SU-DHL-6 (cell line): ENCODE measurements at regions not wholly inside any gene's neighbourhood (a gene's known extent, or its start where the extent isn't known, plus 50 kb on each side); places are given as distances from the start of the nearest gene placed in this dataset.

ENCODE experiments used
- H2AFZ ChIP-seq: fragments of 200-600 bp; sonication (generic); 2 replicates; pipeline ENCODE4 v1.6.1; 2014; ENCODE audit warnings: low read depth, mild to moderate bottlenecking, moderate library complexity, mixed read lengths, antibody characterized with exemption, low read length; ENCODE audit not compliant: severe bottlenecking
- H3F3A ChIP-seq: fragments of 200-600 bp; shearing (Covaris generic); 2 replicates; pipeline ENCODE4 v1.6.0; 2016; ENCODE audit warnings: antibody characterized with exemption, mild to moderate bottlenecking; ENCODE audit not compliant: insufficient read depth
- H3K27ac ChIP-seq: fragments of 200-600 bp; sonication (generic); 2 replicates; pipeline ENCODE4 v1.5.1; 2016; ENCODE audit warnings: low read depth, mild to moderate bottlenecking, low read length, moderate library complexity, mixed read lengths
- H3K27me3 ChIP-seq: fragments of 200-600 bp; sonication (generic), shearing (Covaris generic); 2 replicates; pipeline ENCODE4 v1.6.0; 2014; ENCODE audit warnings: mild to moderate bottlenecking, low read length
- H3K36me3 ChIP-seq: fragments of 200-600 bp; sonication (generic); 2 replicates; pipeline ENCODE4 v1.6.1; 2014; ENCODE audit warnings: mild to moderate bottlenecking, low read length, mixed read lengths
- H3K4me2 ChIP-seq: fragments of 300-600, 200-600 bp; shearing (Covaris generic), sonication (generic); 2 replicates; pipeline ENCODE4 v1.6.0; 2014; ENCODE audit warnings: low read length, low read depth, mild to moderate bottlenecking; ENCODE audit not compliant: poor library complexity, severe bottlenecking
- H3K4me3 ChIP-seq: fragments of 200-600 bp; sonication (generic); 2 replicates; pipeline ENCODE4 v1.5.1; 2014; ENCODE audit warnings: antibody characterized with exemption, low read length, mild to moderate bottlenecking, mixed read lengths; ENCODE audit not compliant: insufficient read depth, poor library complexity, severe bottlenecking
- H3K79me2 ChIP-seq: fragments of 200-600 bp; sonication (generic); 2 replicates; pipeline ENCODE4 v1.6.1; 2014; ENCODE audit warnings: mild to moderate bottlenecking, low read length, moderate library complexity; ENCODE audit not compliant: insufficient read depth
- H3K9ac ChIP-seq: fragments of 200-600 bp; sonication (generic); 2 replicates; pipeline ENCODE4 v1.7.0; 2014; ENCODE audit warnings: mild to moderate bottlenecking, low read length
- H3K9me2 ChIP-seq: fragments of 200-600 bp; sonication (generic); replicated peaks from 2 replicates; pipeline ENCODE4 v1.6.1; 2014; ENCODE audit warnings: low read length; ENCODE audit not compliant: insufficient read depth
- H3K9me3 ChIP-seq: fragments of 200-600 bp; sonication (generic); 2 replicates; pipeline ENCODE4 v1.6.1; 2014; ENCODE audit warnings: low read length, mixed read lengths; ENCODE audit not compliant: insufficient read depth
- H4K20me1 ChIP-seq: fragments of 200-600 bp; sonication (generic); 2 replicates; pipeline ENCODE4 v1.6.1; 2014; ENCODE audit warnings: low read depth, mild to moderate bottlenecking, antibody characterized with exemption, low read length, moderate library complexity, mixed read lengths
- CTCF ChIP-seq: fragments of 200-600 bp; sonication (generic); IDR thresholded peaks from one replicate; pipeline ENCODE4 v1.5.1; 2017; ENCODE audit warnings: antibody characterized with exemption, mild to moderate bottlenecking, low read length, moderate library complexity; ENCODE audit not compliant: insufficient read depth, poor library complexity, severe bottlenecking
- EZH2phosphoT487 ChIP-seq: fragments of 200-600 bp; sonication (generic), shearing (Covaris generic); conservative IDR thresholded peaks from 2 replicates; pipeline ENCODE4 v1.6.1; 2018; ENCODE audit warnings: mild to moderate bottlenecking, antibody characterized with exemption, low read length, moderate library complexity, mixed read lengths

- Histone ChIP-seq H3K9me2 (no peaks in the 10 kb centered on the region), H3K79me2 (no peaks in the 10 kb centered on the region), H3K4me3 (no peak overlapping the region), H3K27ac (no peak overlapping the region), H3K4me2 (no peak overlapping the region), H3F3A (no peaks in the 10 kb centered on the region), H2AFZ (no peak overlapping the region), H4K20me1 (no peaks in the 10 kb centered on the region), H3K27me3 (no peaks in the 10 kb centered on the region), H3K9ac (no peak overlapping the region), H3K9me3 (no peaks in the 10 kb centered on the region), H3K36me3 (no peaks in the 10 kb centered on the region)
- TF ChIP-seq CTCF (no peak), EZH2phosphoT487 (no peak)
Observed at GRCh38 chr2:164288235-164288634, 333.0 kb downstream of the GRB14 start.

GRCh38 chr2:164287056-164287455, 334.2 kb downstream of the GRB14 start:
- Histone ChIP-seq H3K4me3 (no peak overlapping the region), H4K20me1 (no peaks in the 10 kb centered on the region), H3K79me2 (no peaks in the 10 kb centered on the region)

GRCh38 chr2:164285576-164285975, 335.7 kb downstream of the GRB14 start:
- H3K79me2 ChIP-seq: no peaks in the 10 kb centered on the region
- no peak overlapping the region for H3K4me3 ChIP-seq
- H3K9ac ChIP-seq: no peak overlapping the region
- H3K9me2 ChIP-seq: no peaks in the 10 kb centered on the region
- no peaks in the 10 kb centered on the region for H4K20me1 ChIP-seq
- H3K9me3 ChIP-seq: no peaks in the 10 kb centered on the region
- no peak overlapping the region for H3K27ac ChIP-seq
- TF ChIP-seq CTCF: no peak
- no peak for TF ChIP-seq EZH2phosphoT487
- no peaks in the 10 kb centered on the region for H3K27me3 ChIP-seq
- H3F3A ChIP-seq: no peaks in the 10 kb centered on the region
- H3K4me2 ChIP-seq: no peak overlapping the region
- no peak overlapping the region for H2AFZ ChIP-seq
- H3K36me3 ChIP-seq: no peaks in the 10 kb centered on the region

More at GRCh38 chr2:164287056-164287455, 334.2 kb downstream of the GRB14 start:
- H3K9me2 ChIP-seq: no peaks in the 10 kb centered on the region
- TF ChIP-seq EZH2phosphoT487 (no peak), CTCF (no peak)
- H3K4me2 ChIP-seq: no peak overlapping the region
- no peak overlapping the region for H2AFZ ChIP-seq
- H3K27me3 ChIP-seq: no peaks in the 10 kb centered on the region
- H3F3A ChIP-seq: no peaks in the 10 kb centered on the region
- no peaks in the 10 kb centered on the region for H3K36me3 ChIP-seq
- no peak overlapping the region for H3K9ac ChIP-seq
- no peak overlapping the region for H3K27ac ChIP-seq
- no peaks in the 10 kb centered on the region for H3K9me3 ChIP-seq

- Histone ChIP-seq H3K36me3 (no peaks in the 10 kb centered on the region), H3K27me3 (no peaks in the 10 kb centered on the region), H3K79me2 (no peaks in the 10 kb centered on the region), H3F3A (no peaks in the 10 kb centered on the region), H3K9me2 (no peaks in the 10 kb centered on the region), H4K20me1 (no peaks in the 10 kb centered on the region), H3K27ac (no peak overlapping the region), H3K9ac (no peak overlapping the region), H2AFZ (no peak overlapping the region), H3K4me2 (no peak overlapping the region), H3K4me3 (no peak overlapping the region), H3K9me3 (no peaks in the 10 kb centered on the region)
- TF ChIP-seq EZH2phosphoT487 (no peak), CTCF (no peak)
Observed at GRCh38 chr2:164281896-164282295, 339.4 kb downstream of the GRB14 start.
